ENCODE measurements at regions not wholly inside any gene's neighbourhood (a gene's known extent, or its start where the extent isn't known, plus 50 kb on each side); places are given as distances from the start of the nearest gene placed in this dataset.

DNA sequence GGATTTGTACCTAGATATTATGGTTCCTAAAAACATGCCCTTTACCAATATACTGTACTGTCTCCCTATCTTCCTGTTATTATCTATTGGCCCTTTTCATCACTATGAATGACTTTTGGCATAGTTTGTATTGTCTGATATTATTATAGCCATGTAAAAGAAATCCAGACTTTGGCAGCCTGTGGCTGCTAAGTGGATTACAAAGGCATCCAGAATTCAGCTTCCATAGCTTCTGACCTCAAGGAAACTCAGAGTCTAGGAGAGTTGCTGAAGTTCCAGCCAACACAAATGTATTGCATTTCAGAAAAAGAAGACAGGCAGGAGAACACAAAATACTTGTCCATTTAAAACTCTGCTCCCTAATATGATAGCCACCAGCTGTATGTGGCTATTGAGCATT lies 319.2 kb upstream of the MPDZ start (continued):
- no peak for TF ChIP-seq CEBPZ (IDR thresholded peaks at IDR 0.05; ENCODE audit: low read depth, low read length)
- TF ChIP-seq MYB (IDR thresholded peaks at IDR 0.05; ENCODE audit: borderline replicate concordance, low read depth, low read length): no peak
- no peak for TF ChIP-seq LARP7 (IDR thresholded peaks at IDR 0.05)
- TF ChIP-seq MLLT1 (IDR thresholded peaks at IDR 0.05): no peak
- TF ChIP-seq YBX1 (IDR thresholded peaks at IDR 0.05): no peak
- no peak for TF ChIP-seq NKRF (conservative IDR thresholded peaks at IDR 0.05)
- TF ChIP-seq NFYA (IDR thresholded peaks at IDR 0.05; ENCODE audit: borderline replicate concordance, low read depth, low read length): no peak
- TF ChIP-seq TAF1 (IDR thresholded peaks at IDR 0.05; ENCODE audit: borderline replicate concordance, low read depth, low read length): no peak
- TF ChIP-seq TCF3 (IDR thresholded peaks at IDR 0.05; ENCODE audit: borderline replicate concordance, insufficient read depth, low read depth, low read length): no peak
- TF ChIP-seq BRCA1 (IDR thresholded peaks at IDR 0.05; ENCODE audit: low read depth, low read length): no peak
- no peak for TF ChIP-seq FOS (IDR thresholded peaks at IDR 0.05; ENCODE audit: borderline replicate concordance, extremely low read depth, insufficient read length)
